ENCODE measurements at regions not wholly inside any gene's neighbourhood (a gene's known extent, or its start where the extent isn't known, plus 50 kb on each side); places are given as distances from the start of the nearest gene placed in this dataset.

- DNase-seq = no peak
Measured at GRCh38 chr5:6872441-6873160, 159.4 kb downstream of the TENT4A start.

DNA sequence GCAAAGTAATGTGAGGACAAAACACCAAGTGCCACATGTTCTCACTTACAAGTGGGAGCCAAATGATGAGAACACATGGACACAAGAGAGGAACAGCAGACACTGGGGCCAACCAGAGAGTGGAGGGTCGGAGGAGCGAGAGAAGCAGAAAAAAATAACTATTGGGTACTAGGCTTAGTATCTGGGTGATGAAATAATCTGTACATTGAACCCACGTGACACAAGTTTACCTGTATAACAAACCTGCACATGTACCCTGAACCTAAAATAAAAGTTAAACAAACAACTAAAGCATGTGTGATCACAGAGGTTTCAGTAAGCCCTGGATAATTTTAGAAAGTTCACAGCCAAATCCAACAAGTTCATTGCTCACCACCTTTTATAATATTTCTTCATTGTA is 160.1 kb downstream of the TENT4A start:
- DNase-seq = no peak

DNA sequence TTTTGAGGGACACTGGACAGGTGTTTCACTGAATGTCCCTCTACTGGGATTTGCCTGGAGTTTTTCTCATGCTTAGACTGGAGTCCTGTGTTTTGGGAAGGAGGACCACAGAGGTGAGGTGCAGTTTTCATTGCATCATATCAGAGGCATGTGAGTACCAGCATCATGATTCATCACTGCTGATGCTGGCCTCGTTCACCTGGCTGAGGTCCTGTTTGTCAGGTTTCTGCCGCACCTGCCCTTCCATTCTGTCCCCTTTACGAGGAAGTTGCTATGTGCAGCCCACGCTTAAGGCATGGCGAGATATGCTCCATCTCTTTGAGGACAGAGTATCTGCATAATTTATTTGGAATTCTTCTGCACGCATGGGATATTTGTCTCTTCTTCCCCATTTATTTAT is 162.1 kb downstream of the TENT4A start:
- DNase-seq = no peak

- DNase-seq = no peak
Measured at GRCh38 chr5:6877986-6878828, 165.0 kb downstream of the TENT4A start.

- no peak for DNase-seq
Measured at GRCh38 chr5:6885581-6885980, 172.3 kb downstream of the TENT4A start.

DNA sequence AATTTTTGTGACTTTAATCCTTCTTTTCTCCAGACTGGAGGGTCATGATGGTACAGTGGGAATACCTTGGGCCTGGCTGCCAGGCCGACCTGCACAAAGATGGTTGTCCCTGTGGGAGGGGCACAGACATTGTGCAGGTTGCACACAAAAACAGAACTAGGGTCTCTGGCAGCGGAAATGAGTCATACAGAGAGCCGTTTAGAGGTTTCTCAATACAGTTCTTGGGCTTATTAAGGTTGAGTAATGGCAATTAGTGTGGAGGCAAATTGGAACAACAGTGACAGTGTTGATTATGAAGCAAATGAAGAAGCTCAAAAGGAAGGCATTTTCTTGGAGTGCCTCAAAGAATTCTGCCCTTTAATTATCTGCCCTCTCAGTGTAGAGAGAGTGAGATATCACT is 173.6 kb downstream of the TENT4A start:
- DNase-seq = no peak

GRCh38 chr5:6889030-6889429 is 175.8 kb downstream of the TENT4A start:
- no peak for DNase-seq

DNA sequence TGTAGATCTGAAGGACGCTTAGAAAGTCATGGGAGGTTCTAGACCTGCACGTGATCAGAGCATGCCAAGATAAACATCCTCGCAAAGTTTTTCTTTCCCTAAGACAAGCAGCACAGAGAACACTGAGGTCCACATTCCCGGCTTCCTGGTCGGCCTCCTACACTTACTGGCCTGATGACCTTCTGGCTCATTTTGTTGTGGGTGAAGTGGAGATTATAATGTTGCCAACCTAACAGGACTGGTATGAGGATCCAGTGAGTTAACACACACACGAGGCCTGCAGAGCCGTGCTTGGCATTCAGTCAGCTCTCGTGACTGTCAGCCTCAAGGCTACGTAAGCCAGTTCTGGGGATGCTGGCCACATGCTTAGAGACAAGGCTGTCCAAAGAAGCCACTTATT is 186.0 kb downstream of the TENT4A start:
- no peak for DNase-seq

GRCh38 chr5:6900247-6901227 is 187.3 kb downstream of the TENT4A start:
- no peak for DNase-seq

DNA sequence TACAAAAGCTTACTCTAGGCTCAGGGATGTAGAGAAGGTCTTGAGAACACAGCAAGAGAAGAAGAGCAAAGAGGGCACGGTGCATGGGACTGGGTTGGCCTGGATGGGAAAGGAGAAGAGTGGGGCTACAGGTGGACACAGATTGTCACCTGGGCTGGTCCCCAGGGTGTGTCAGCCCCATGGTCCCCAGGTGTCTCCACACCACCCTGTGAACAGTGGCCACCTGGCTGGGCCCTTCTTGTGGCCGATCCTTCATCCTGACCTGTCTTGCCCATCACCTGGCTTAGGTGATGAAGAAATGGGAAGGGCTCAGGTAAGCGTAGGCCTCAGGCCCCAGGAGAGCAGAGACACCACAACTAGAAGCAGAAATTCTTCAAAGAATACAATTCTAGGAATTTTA is 188.9 kb downstream of the TENT4A start:
- DNase-seq = no peak

GRCh38 chr5:6902597-6902996 is 189.4 kb downstream of the TENT4A start:
- DNase-seq = no peak

DNA sequence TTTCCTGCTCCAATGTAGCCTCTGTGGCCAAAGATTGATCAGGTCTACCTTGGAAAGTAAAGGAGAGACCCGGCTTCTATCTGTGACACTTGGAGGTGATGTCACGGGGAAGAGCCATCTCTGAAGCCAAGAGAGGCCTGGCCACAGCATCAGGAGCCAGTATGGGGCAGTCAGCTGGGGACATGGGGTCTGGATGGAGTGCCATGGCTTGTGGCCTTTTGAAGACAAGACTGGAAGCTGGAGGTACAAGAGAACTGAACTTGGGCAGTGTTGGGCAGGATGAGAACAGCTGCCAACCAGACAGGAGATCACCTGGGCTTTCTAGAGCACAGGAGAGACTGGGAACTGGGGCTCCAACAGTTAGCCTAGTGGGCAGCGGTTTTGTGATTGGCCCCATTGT is 190.7 kb downstream of the TENT4A start:
- no peak for DNase-seq

- no peak for DNase-seq
Measured at GRCh38 chr5:6904860-6905259, 191.6 kb downstream of the TENT4A start.

DNA sequence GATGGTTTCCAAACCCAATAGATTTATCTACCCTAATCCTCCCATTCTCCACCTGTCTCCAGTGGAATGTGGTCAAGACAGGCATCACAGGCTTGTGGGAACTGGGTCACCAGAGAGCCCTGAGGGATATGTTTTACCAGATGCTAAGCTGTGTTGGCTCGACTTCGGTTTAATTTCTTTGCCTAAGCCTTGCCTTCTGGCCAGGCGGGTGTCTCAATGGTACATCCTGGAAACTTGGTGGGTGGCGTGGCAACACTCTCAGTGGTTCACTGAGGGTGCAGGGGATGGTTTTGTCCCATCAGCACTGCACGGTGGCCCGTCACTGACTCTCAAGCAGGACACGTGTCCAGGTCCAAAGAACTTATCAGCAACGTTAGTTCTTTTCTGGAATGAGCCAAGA is 192.2 kb downstream of the TENT4A start:
- DNase-seq = no peak

GRCh38 chr5:6905883-6906282 is 192.7 kb downstream of the TENT4A start:
- no peak for DNase-seq

DNA sequence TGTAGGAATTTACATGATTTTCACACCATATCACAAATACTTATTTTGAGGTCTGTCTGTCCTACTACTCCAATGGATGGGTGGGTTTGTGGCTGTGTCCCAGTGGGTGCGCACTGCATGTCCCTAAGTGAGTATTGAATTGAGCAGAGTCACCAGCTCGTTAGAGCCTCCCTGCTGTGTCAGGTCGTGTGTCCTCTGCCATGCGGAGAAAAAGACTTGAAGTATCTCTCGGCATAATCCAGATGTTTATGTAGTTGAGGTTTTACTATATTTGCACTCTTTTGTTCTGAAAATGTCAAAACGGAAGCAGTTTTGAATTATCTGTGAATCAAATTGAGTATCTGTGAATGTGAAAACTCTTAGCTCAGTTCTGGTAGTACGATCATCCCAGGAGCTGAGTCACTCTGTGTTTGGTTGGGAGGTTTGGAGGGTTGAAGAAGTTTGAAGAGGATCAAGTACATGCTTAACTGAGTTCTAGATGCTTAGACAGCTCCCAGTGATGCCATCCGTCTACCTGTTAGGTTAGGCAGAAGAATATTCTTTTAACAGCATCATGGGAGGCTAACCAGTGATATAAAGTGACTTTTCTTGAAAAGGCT is 194.2 kb downstream of the TENT4A start:
- no peak for DNase-seq

DNA sequence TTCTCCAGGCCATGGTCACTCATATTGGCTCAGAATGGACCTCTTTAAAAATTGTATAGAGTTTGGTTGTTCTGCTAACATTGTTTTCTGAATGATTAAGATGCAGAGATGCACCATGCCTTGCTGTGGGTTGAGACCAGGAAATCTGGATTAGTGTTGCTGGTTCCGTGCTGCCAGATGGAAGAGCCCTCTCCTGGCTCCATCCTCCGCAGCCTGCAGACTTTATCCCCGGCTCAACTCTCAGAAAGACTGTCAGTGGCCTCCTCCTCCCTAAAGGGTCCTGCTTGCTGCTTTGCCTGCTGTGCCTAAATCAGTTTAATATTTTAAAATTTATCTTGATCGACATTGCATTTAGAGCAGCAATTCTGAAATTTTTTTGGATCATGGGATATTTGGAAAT is 196.7 kb downstream of the TENT4A start:
- DNase-seq = no peak

GRCh38 chr5:6910950-6911349 is 197.7 kb downstream of the TENT4A start:
- DNase-seq = no peak

DNA sequence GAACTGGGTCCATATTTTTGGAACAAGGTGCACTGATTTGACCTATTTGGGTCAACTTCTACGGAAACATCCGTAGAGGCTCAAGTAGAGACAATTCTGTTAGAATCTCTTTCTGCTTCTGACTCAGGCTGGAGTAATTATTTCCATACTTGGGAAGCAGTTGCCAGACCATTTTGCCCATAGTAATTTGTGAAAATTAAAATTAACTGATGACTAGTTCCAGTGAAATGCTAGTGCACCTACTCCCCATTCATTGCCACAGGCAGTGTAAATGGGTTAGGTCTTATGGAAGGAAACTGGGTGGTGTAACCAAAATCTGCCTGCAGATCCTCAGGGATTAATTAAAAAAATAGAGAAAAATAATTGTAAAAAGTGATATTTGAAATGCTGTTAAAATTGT is 201.1 kb downstream of the TENT4A start:
- no peak for DNase-seq

- DNase-seq = no peak
Measured at GRCh38 chr5:6915574-6915973, 202.3 kb downstream of the TENT4A start.

DNA sequence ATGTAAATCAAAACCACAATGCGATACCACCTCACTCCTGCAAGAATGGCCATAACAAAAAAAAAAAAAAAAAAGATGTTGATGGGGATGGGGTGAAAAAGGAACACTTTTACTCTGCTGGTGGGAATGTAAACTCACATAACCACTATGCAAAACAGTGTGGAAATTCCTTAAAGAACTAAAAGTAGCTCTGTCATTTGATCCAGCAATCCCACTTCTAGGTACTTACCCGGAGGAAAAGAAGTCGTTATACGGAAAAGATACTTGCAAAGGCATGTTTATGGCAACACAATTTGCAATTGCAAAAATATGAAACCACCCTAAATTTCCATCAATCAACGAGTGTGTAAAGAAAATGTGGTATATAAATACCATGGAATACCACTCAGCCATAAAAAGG is 205.0 kb downstream of the TENT4A start:
- no peak for DNase-seq

- no peak for DNase-seq
Measured at GRCh38 chr5:6920628-6921256, 207.5 kb downstream of the TENT4A start.
